ENCODE measurements at regions not wholly inside any gene's neighbourhood (a gene's known extent, or its start where the extent isn't known, plus 50 kb on each side); places are given as distances from the start of the nearest gene placed in this dataset.
"Not testable (repeated sequence)": the region's sequence is repeated elsewhere in the genome, so short reads cannot be mapped to it uniquely, and the experiment has no call there.

DNA sequence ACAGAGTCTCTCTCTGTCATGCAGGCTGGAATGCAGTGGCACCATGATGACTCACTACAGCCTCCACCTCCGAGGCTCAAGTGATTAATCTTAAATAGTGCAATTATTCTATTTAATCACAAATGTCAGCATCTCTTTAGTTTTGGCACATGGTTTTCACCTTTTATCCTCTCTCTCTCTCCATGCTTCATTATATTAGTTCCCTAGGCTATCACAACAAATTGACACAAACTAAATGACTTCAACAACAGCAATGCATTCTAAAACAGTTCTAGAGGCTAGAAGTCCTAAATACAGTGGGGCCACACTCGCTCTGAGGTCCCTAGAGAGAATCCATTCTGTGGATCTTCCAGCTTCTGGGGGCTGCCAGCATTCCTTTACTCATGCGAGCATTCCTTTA is 178.2 kb upstream of the ZNG1F start:
- not testable (repeated sequence) for DNase-seq (ENCODE audit: low read depth in 2 of 2)

DNA sequence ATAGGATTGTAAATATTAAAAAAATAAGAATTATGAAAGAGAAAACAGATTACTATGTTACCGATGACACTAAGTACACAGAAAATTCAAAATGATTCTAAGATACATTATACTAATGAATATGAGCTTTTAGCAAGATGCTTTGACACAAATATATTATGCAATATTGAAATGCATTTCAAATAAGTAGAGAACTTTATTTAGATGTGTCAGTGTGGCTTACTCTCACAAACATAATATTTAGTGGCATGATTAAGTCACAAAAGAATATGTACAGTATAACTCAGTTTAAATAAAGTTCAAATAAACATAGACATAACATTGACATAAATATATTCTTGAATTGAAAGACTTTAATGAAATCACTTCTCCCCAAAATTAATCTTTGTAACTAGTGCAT is 172.7 kb upstream of the ZNG1F start:
- not testable (repeated sequence) for DNase-seq (ENCODE audit: low read depth in 2 of 2)

DNA sequence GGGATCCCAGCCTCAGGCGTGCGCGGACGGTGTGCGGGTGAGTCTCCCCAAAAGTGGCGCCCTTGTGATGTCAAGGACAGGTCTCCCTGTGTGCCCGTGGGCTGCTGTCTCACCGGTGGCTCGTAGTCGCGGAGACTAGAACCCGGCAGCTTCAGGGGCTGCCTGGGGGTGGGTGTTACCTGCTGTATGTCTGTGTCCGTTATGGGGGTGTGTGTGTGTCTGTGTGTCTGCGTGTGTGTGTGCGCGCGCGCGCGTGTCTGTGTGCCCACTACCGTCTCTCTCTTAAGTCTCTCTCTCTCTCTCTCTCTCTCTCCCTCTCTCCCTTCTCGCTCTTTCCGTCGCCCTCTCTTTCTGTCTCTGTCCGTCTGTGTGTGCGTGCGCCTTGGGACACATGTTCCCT is 170.0 kb upstream of the ZNG1F start:
- peak; percentile 7 to 25 for DNase-seq (ENCODE audit: low read depth in 2 of 2)

DNA sequence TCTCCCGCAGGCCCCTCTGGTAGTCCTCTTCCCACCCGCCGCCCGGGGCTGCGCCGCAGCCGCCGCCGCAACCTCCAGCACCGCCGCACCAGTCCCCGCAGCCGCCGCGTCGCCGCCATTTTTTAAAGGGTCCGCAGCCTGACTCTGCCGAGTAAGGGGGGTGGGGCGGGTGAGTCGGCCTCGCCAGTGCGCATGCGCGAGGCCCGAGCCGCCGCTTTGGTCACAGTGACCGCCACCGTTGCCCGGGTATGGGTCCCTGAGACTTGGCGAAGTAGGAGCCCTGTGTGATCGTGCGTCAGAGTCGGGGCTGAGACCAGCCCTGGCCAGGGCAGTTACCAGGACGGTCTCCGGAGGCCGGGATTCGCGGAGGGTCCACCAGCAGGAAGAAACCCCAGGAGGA is 169.6 kb upstream of the ZNG1F start:
- peak; percentile 70 to 78 for DNase-seq (ENCODE audit: low read depth in 2 of 2)

DNA sequence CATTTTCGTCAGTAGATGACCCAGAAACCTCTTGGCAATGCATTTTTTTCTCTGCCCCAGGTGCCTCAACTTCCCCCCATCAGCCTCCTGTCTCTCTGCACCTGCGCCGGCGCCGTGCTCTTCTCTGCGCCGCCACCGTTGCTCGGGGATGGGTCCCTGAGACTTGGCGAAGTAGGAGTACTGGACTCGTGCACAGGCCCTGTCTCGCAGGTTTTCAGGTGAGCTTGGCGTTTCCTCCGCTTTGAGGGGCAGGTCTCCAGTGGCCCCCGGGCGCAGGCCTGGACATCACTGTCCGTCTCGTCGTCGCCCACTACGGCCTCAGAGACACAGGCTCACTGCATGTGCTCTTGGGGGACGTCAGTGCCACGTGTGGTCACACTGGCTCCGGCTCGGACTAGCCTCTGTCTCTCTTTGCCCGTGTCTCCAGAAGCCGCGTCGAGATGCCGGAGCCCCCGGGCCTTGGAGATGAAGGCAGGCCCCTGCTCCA is 168.8 kb upstream of the ZNG1F start:
- DNase-seq (ENCODE audit: low read depth in 2 of 2) = not testable (repeated sequence)

DNA sequence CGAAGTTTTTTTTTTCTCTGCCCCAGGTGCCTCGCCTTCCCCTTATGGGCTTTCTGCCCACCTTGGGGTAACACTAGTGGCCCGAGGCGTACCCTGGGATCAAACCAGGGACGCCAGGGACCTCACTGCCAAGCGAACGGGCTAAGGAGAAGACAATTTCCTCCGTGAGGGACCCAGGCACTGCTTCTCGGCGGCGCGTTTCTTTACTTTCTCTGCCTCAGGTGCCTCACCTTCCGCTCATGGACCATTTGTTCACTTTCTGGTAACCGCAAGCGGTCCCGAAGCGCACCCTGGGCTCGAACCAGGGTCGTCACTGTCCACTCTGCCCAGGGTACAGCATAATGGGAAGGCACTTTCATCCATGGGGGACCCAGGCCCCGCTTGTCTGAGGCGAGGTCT is 168.2 kb upstream of the ZNG1F start:
- not testable (repeated sequence) for DNase-seq (ENCODE audit: low read depth in 2 of 2)

DNA sequence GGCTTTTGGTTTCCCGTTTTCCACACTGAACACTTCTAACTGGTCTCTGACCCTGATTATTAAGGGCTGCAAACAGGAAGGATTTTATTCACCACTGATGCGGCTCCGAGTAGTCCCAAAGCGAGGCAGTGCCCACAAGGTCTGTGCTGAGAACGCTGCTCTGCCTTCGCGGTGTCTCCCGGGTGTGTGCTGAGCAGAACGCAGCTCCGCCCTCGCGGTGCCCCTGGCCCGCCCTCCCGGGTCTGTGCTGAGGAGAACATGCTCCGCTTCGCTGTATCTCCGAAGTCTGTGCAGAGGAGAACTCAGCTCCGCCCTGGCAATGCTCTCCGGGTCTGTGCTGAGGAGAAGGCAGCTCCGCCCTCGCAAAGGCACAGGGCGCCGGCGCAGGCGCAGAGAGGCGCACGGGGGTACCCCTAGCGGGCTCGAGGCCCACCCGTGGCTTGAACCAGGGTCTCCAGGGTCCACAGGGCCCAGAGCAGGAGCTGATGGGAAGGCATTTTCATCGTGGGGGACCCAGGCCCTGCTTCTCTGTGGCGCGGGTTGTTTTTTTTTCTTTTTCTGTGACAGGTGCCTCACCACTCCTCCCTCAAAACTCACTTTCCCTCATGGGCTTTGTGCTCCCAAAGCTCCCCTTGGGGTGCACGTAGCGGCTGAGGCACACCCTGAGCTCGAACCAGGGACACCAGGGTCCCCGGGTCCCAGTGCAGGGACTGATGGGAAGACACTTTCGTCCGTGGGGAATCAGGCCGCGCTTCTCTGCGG is 167.7 kb upstream of the ZNG1F start:
- DNase-seq (ENCODE audit: low read depth in 2 of 2) = peak; percentile 84 to 89

DNA sequence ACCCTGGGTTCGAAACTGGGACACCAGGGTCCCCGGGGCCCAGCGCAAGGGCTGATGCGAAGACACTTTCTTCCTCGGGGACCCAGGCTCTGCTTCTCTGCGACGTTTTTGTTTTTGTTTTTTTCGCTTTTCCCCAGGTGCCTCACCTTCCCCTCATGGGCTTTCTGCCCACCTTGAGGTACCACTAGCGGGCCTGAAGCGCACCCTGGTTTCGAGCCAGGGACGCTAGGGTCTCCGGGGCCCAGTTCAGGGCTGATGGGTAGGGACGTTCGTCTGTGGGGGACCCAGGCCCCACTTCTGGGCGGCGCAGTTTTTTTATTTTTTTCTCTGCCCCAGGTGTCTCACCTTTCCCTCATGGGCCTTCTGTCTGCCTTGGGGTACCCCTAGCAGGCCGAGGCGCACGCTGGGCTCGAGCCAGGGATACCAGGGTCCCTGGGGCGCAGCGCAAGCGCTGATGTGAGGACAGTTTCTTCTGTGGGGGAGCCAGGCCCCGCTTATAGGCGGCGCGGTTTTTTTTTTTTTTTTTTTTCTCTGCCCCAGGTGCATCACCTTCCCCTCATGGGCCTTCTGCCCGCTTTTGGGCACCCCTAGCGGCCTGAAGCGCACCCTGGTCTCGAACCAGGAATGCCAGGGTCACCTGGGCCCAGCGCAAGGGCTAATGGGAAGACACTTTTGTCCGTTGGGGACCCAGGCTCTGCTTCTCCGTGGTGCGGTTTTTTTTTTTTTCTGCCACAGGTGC is 166.8 kb upstream of the ZNG1F start:
- DNase-seq (ENCODE audit: low read depth in 2 of 2) = not testable (repeated sequence)

DNA sequence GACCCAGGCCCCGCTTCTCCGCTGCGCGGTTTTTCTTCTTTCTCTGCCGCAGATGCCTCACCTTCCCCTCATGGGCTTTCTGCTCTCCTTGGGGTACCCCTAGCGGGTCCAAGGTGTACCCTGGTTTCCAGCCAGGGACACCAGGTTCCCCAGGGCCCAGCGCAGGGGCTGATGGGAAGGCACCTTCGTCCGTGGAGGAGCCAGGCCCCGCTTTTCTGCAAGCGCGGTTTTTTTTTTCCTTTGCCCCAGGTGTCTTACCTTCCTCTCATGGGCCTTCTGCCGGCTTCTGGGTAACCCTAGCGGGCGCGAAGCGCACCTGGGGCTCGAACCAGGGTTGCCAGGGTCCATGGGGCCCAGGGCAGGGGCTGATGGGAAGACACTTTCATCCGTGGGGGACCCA is 165.9 kb upstream of the ZNG1F start:
- DNase-seq (ENCODE audit: low read depth in 2 of 2) = not testable (repeated sequence)

DNA sequence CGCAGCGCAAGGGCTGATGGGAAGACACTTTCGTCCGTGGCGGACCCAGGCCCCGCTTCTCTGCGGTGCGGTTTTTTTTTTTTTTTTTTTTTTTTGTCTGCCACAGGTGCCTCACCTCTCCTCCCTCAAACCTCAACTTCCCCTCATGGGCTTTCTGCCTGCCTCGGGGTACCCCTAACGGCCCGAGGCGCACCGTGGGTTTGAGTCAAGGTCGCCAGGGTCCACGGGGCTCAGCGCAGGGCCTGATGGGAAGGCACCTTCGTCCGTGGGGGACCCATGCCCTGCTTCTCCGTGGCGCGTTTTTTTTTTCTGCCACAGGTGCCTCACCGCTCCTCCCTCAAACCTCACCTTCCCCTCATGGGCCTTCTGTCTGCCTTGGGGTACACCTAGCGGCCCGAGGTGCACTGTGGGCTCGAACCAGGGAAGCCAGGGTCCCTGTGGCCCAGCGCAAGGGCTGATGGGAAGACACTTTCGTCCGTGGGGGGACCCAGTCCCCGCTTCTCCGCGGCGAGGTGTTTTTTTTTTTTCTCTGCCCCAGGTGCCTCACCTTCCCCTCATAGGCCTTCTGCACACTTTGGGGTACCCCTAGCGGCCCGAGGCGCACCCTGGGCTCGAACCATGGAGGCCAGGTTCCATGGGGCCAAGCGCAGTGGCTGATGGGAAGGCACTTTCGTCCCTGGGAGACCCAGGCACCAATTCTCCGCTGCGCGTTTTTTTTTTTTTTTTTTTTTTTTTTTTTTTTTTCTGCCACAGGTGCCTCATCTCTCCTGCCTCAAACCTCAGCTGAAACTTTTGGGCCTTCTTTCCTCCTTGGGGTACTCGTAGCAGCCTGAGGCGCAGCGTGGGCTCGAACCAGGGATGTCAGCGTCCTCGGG is 165.2 kb upstream of the ZNG1F start:
- not testable (repeated sequence) for DNase-seq (ENCODE audit: low read depth in 2 of 2)

DNA sequence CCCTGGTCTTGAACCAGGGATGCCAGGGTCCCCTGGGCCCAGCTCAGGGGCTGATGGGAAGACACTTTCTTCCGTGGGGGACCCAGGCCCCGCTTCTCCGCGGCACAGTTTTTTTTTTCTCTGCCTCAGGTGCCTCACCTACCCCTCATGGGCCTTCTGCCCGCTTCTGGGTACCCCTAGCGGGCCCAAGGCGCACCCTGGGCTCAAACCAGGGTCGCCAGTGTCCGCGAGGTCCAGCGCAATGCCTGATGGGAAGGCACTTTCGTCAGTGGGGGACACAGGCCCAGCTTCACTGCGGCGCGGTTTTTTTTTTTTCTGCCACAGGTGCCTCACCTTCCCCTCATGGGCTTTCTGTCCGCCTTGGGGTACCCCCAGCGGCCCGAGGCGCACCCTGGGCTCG is 163.9 kb upstream of the ZNG1F start:
- not testable (repeated sequence) for DNase-seq (ENCODE audit: low read depth in 2 of 2)

DNA sequence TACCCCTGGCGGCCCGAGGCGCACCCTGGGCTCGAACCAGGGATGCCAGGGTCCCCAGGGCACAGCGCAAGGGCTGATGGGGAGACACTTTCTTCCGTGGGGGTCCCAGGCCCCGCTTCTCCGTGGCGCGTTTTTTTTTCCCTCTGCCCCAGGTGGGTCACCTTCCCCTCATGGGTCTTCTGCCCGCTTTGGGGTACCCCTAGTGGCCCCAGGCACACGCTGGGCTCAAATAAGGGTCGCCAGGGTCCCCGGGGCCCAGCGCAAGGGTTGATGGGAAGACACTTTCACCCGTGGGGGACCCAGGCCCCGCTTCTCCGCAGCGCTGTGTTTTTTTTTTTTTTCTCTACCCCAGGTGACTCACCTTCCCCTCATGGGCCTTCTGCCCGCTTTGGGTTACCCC is 163.3 kb upstream of the ZNG1F start:
- not testable (repeated sequence) for DNase-seq (ENCODE audit: low read depth in 2 of 2)

DNA sequence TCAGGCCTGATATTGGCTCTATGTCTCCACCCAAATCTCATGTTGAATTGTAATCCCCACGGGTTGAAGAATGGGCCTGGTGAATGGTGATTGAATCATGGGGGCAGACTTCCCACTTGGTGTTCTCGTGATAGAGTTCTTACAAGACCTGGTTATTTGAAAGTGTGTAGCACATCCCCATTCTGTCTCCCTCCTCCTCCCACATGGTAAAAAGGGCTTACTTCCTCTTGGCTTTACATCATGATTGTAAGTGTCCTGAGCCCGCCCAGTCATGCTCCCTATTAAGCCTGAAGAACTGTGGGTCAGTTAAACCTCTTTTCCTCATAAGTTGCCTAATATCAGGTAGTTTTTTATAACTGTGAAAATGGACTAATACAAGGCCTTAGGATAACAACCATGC is 158.8 kb upstream of the ZNG1F start:
- not testable (repeated sequence) for DNase-seq (ENCODE audit: low read depth in 2 of 2)

DNA sequence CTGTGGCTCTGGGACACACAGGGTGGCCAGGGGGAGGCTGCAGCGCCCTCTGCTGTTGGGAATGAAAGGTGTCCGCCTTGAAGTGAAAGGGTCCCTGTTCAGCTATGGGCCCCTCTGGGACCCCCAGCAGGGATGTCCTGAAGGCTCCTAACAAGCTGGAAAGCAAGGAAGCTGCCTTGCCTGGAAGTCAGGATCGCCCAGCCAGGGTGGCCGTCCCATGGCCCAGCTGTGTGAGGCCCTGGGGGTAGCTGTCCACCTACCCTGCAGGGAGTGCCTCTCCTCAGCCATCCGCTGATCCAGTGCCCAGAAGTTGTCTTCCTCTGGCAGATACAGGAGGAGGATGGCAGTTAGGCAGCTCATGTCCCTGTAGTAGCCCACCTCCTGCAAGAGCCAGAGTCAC is 143.4 kb upstream of the ZNG1F start:
- DNase-seq (ENCODE audit: low read depth in 2 of 2) = not testable (repeated sequence)

DNA sequence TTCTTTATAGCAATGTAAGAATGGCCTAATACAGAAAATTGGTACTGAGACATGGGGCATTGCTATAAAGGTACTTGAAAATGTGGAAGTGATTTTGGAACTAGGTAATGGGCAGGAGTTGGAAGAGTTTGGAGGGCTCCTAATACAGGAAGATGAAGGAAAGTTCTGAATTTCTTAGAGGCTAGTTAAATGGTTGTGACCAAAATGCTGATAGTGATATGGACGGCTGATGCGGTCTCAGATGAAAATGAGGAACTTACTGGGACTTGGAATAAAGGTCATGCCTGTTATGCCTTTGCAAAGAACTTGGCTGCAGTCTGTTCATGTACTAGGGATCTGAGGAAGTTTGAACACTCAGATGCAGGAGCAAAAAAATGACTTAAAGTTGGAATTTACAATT is 132.2 kb upstream of the ZNG1F start:
- DNase-seq (ENCODE audit: low read depth in 2 of 2) = not testable (repeated sequence)

DNA sequence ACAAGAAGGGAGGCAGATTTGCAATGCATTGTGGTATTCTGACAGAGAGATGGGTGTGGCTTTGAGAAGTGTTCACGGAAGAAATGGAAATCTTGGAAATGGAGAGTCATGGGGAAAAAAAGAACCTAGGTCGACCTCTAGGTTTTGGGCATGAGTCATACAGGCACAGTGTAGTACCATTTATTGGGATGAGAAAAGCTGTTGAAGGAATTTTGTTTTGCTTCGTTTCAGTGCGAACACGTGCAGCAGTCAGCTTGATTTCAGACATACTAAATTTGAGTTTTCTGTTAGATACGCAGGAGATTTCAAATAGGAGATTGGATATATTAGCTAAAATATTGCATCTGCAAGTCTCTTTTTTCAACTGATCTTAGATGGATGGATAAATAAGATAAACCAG is 119.8 kb upstream of the ZNG1F start:
- DNase-seq (ENCODE audit: low read depth in 2 of 2) = not testable (repeated sequence)

DNA sequence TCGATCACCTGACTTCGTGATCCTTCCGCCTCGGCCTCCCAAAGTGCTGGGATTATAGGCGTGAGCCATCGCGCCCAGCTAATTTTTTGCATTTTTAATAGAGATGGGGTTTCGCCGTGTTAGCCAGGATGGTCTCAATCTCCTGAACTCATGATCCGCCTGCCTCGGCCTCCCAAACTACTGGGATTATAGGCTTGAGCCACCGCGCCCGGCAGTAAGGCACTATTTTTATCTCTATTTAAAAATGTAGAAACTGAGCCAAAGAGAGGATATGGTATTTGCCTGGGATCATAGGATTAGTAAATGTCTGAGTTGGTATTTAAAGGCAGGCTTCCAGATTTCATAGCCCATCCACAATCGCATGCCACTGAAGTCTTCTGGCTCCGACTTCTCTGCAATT is 96.6 kb upstream of the ZNG1F start:
- not testable (repeated sequence) for DNase-seq (ENCODE audit: low read depth in 2 of 2)

DNA sequence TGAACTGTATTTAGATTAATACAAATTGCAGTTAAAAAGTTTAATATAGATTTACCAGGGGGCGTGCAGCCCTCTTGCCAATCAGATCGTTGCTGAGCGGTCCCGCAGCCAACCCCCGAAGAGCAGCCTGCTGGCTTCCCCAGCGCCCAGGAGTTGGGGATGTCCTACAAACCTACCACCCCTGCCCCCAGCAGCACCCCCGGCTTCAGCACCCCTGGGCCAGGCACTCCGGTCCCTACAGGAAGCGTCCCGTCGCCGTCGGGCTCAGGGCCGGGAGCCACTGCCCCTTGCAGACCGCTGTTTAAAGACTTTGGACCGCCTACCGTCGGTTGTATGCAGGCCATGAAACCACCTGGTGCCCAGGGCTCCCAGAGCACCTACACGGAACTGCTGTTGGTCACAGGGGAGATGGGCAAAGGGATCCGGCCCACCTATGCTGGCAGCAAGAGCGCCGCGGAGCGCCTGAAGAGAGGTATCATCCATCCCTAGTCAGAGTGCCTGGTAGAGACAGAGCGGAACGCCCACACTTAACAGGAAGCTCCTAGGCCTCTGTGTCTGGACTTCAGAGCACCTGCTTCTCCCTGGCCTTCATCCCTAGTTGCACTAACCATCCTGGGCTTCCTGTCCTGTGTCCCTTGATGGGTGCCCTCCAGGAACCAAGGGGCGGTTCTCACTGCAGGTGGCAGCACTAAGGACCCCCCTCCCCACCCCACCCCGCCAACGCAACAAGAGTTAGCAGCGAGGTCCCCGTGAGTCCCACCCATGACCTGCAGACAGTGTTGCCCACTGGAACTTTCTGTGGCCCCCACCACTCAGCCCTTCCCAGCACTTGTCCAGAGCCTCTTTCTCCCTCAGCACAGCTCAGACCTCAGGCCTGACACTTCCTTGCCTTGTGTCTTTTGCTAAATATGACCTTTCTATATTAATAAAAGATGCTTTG is 91.5 kb upstream of the ZNG1F start:
- DNase-seq (ENCODE audit: low read depth in 2 of 2) = not testable (repeated sequence)

DNA sequence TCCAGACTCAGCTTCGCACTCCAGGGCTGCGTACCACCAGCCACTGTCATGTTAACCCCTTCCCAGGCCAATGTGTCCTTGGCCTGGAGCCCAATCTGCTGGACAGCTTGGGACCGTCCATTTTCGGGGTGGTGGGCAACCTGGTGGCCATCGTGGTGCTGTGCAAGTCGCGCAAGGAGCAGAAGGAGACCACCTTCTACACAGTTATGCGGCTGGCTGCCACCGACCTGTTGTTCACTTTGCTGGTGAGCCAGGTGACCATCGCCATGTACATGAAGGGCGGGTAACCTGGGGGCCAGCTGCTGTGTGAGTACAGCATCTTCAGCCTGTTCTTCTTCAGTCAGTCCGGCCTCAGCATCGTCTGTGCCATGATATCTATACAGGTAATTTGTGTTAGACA is 90.3 kb upstream of the ZNG1F start:
- not testable (repeated sequence) for DNase-seq (ENCODE audit: low read depth in 2 of 2)

DNA sequence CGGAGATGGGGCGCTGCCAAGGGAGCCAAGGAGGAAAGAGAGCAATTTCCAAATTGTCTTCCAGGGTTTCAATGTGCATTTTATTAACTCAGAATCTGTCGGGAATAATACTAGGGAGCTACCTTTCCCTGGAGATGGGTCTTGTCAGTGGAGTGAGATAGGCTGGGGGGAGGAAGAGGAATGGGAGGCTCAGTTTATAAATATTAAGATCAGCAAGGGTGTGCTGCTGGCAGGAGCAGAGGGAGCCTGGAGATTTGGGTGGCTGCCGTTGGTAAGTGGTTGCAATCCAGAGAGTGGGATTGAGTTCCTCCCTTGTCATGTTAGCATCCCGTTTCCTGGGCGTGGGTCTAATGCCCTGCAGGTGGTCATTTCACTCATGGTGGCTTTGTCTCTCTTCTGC is 89.9 kb upstream of the ZNG1F start:
- DNase-seq (ENCODE audit: low read depth in 2 of 2) = not testable (repeated sequence)

All from stimulated activated CD8-positive, alpha-beta memory T cell treated with anti-CD3 and anti-CD28 coated beads, Interleukin-7, amount 100 ng/mL, for 4 hours (primary cell).